NCI-H1417 (cell line): ENCODE measurements at regions not wholly inside any gene's neighbourhood (a gene's known extent, or its start where the extent isn't known, plus 50 kb on each side); places are given as distances from the start of the nearest gene placed in this dataset.
"Not testable (repeated sequence)": the region's sequence is repeated elsewhere in the genome, so short reads cannot be mapped to it uniquely, and the experiment has no call there.

Experiments
- DNase-seq, 3 experiments: peaks; one replicate each; lab custom pipeline; 2025; lab: John Stamatoyannopoulos, UW

DNA sequence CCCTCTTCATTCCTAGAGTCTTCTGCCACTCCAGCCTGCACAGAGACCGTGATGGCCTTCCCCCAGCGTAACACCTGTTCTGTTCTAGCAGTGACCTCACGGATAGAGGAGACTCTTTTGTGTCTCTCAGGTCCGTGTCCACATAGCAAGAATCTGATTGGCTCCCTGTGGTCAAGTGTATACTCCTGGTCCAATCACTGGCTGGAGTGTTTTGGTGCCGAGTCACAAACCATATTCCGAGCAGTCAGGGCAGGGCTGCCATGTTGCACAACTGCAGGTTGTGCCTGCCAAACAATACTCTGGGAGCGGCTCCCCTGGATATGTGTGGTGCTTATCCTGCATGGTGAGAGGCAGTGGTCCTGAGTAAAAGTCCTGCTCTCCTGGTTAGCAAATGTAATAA is 402.4 kb downstream of the KCNRG start:
- DNase-seq = no peak

DNA sequence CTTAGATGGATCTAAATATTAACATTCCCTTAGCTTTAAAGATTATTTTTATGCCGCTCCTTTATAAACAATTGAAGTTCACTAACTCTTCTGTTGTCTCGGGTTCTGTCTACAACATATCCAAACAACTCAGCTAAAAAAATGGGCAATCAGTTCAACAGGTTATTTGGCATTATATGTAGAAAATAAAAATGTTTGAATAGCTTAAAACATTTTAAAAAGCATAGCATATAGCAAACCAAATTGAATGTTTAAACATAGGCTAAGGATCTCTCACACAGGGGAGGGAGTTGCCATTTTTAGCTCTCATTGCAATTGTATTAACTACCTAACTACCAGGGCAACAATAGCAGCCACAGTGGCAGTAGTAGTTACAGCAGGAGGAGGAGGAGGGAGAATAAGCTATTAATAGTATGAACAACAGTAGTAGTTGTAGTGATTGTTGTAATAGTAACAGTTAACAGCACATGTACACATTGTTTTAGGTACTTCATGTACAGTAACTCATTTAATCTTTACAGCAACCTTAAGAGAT is 404.2 kb downstream of the KCNRG start:
- peak in 2 of 3 experiments; percentile 31 to 69 for DNase-seq

- no peak for DNase-seq
Measured at GRCh38 chr13:50419896-50420295, 404.7 kb downstream of the KCNRG start.

- peak in 1 of 3 experiments; percentile 51 for DNase-seq
Measured at GRCh38 chr13:50420718-50421472, 405.7 kb downstream of the KCNRG start.

- DNase-seq = peak; percentile 45 to 97 (median 88)
Measured at GRCh38 chr13:50421473-50422130, 406.4 kb downstream of the KCNRG start.

DNA sequence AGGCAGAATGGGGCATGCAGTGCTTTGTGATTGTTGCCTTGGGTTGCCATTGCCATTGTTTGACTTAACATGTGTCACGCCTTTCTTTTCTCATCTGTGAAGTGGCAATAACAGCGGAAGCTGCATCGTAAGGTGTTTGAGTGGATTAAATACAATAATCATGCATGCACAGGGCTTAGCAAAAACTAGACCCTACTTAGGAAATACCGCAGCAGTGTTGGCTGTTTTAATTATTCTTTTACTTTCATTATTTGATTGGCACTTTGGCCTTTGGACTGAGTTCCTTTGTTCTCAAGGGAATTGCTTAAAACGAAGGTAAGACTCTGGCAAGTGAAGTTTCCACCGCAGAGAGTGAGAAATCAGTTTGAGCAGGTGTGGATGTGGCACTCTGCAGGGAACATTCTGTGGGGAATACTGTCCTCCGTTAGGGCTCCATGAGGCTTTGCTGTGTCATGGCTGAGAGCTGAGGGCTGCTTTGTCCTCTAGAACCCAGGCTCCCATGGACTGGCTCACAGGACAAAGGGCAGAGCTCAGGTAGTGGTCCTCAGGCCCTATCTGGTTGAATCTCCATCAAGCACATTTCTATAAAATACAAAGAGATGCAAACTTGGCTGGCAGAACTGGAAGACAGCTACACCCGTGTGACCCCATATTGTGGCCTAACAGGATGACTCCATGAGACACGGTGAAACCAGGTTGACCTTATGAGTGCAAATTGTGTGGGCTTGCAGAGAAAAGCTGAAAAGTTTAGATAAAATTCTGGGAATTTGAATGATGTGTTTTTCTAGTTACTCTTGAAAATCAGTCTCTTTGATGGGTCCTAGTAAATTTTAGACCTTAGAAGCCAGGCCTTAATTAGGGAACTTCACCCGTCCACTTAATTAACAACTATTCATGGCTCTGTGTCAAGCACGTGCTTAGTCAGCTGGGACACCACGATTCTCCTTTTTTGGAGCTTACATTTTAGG is 407.2 kb downstream of the KCNRG start:
- peak in 2 of 3 experiments; percentile 50 to 84 for DNase-seq

DNA sequence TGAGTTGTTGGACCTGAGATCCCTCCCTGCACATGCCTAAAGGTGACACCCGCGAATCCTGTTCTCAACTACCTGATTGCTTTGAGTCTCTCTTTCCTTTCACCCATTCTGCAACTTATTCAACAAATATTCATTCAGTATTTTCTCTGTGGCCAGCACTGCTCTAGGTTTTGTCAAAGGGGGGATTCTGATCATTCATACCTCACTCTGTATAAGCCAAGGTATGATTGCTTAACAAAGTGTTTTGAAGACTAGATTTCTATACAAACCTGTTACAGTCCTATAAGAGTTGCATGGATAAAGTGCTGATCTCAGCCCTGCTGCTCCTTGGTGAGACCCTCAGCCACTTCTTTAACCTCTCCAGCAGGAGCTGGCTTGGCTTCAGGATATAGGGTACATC is 409.7 kb downstream of the KCNRG start:
- DNase-seq = no peak

- DNase-seq = no peak
Measured at GRCh38 chr13:50425772-50426171, 410.5 kb downstream of the KCNRG start.

DNA sequence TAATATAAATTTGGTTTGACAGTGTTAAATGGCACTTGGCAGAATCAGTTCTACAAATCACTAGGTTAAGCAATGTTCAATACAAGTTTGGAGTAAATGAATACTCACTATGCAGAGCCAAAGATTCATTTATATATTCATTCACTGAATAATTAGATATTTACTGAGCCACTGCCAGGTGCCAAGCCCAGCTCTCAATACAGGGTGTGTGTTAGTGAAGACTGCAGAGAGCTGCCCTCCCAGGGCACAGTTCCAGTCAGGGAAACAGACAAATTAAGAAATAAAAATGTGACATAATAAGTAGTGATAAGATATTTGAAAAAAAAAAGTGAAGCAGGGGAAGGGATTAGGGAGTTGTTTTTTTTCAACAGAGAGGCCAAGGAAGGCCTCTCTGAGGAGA is 411.7 kb downstream of the KCNRG start:
- DNase-seq = peak in 1 of 3 experiments; percentile 22

DNA sequence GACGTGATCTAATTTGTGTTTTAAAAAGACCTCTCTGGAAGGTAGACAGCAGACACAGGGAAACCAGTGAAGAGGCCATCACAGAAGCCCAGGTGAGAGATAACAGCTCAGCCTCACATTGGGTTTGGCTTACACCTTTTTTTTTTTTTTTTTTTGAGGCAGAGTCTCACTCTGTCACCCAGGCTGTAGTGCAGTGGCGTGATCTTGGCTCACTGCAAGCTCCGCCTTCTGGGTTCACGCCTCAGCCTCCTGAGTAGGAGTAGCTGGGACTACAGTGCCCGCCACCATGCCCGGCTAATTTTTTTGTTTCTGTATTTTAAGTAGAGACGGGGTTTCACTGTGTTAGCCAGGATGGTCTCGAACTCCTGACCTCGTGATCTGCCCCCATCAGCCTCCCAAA is 412.3 kb downstream of the KCNRG start:
- not testable (repeated sequence) for DNase-seq

DNA sequence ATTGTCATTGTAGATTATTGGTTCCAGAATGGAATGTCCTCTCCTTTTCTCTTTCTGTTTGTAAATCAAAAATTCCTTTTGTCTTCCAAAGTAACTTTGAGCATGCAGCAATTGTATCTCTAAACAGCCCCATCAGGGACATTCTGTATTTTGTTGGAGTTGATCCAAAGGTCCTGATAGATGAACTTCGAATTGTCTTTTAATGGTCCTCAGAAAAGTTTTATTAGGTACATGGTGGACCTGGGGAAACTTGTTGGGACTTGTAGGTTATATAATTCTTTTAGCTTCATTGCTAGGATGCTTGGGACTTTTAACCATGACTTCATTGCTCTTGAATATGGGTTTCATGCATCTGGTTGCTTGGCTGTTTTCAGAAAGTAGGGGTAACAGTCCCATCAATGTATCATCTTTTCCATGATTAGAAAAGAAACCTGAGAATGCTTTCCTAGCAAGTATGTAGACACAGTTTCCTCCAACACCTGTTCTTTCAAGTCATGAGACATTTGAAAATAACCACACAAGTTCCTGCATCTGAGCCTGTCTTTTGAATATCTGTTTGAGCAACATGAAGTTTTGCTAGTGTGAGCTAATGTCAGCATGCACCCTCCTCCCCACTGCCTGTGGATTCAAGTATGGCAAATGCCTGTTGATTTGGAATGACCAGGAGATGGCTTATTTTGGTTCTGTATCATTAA is 413.1 kb downstream of the KCNRG start:
- peak in 1 of 3 experiments; percentile 18 for DNase-seq

DNA sequence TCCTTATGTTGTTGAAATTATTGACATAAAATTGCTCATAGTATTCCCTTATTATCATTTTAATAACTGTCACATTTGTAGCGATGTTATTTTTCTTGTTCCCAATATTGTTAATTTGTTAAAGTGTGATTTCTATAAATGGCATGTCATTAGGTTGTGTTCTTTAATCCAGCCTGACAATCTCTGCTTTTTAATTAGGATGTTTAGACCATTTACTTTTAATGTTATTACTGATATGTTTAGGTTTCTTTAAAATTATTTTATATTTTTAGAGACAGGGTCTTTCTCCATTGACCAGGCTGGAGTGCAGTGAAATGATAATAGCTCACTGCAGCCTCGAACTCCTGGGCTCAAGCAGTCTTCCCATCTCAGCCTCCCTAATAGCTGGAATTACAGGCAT is 408.5 kb downstream of the DLEU7 start:
- no peak for DNase-seq

DNA sequence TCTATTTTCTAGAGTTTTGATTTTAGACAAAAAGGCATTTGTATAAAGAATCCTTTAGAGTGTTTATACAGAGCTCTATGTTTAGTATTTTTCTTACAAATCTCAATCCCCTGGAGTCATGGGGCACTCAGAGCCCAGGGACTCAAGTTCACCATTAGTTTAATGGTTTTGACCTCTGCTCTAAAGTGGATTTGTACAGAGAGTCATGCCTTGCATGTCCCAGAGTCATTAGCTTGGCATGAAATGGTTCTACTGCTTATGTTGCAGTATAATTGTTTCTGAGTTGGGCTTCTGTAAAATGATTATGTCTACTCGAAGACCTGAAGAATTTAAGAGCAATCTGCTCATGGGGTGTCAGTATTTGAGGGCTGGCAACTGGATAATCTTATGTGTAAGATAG is 406.2 kb downstream of the DLEU7 start:
- no peak for DNase-seq

DNA sequence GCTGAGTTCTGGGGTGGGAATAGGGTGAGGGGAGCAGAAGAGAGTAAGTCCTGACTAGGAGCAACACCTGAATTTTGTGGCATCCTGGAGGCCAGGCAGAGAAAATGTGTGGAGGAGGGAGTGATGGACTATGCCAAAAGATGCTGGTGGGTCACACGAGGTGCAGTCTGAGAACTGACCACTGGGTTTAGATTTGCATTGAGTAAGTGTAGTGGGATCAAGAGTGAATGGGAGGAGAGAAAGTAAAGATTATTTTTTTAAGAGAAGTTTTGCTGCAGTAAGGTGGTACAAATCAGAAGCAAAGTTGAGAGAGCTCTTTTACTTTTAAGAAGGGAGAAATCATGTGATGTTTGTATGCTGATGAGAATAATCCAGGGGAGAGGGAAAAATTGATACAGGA is 405.1 kb downstream of the DLEU7 start:
- DNase-seq = no peak

DNA sequence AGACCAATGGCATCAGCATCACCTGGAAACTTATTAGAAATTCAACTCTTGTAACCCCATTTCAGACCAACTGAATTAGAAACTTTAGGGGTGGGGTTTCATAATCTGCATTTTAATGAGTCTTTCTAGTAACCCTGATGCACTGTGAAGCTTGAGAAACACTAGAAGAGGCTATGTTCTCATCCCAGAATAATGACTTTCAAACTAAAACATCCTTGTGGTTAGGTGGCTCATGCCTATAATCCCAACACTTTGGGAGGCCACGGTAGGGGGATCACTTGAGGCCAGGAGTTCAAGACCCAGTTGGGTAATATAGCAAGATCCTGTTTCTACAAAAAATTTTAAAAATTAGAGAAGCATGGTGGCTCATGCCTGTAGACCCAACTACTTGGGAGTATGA is 402.4 kb downstream of the DLEU7 start:
- no peak for DNase-seq

DNA sequence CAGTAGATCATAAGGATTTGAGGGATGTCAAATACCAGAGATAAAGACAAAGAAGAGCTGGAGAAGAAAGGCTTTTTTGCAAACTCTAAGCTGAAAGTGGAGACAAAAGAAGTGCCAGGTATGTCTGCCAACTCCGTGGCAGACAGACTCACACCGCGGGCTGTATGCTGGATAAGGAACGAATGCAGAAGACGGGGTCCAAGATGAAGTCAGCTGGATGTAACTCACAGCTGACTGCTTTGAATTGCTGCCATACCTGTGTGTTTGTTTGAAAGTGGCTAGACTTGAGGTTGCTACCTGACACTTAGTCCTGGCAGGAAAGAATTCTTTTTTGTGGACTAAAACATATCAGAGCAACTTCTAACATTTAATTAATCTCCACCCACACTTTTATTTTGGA is 398.8 kb downstream of the DLEU7 start:
- DNase-seq = no peak

GRCh38 chr13:50446611-50447010 is 396.9 kb downstream of the DLEU7 start:
- DNase-seq = no peak

GRCh38 chr13:50448535-50448998 is 394.9 kb downstream of the DLEU7 start:
- DNase-seq = peak in 2 of 3 experiments; percentile 42 to 62

GRCh38 chr13:50449465-50449864 is 394.0 kb downstream of the DLEU7 start:
- DNase-seq = no peak

GRCh38 chr13:50450279-50450678 is 393.2 kb downstream of the DLEU7 start:
- DNase-seq = no peak

DNA sequence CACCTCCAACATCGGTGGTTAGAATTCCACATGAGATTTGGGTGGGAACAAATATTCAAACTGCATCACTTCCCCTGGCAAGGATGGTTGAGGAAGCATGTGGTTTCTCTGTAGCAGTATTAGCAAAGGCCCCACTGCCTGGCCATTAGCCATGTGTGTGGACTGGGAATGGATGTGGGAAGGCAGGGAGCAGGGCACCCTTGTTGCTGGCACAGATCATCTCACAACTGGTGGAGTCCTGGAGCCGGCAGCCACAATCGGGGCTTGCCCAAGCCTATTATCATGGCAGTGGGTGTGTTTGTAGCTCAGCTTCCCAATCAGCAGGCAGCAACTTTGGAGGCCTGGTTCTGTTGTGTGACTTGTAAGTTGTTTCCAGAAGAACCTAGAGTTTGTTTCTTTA is 391.9 kb downstream of the DLEU7 start:
- no peak for DNase-seq
